Adrenal gland (tissue), 9 donors: ENCODE measurements at regions not wholly inside any gene's neighbourhood (a gene's known extent, or its start where the extent isn't known, plus 50 kb on each side); places are given as distances from the start of the nearest gene placed in this dataset.
"Not testable (repeated sequence)": the region's sequence is repeated elsewhere in the genome, so short reads cannot be mapped to it uniquely, and the experiment has no call there.

Experiments
- DNase-seq, 7 donors: peaks; one replicate each; pipeline ENCODE4 v3.0.0-alpha.2; 2019 to 2020
- H3K27ac ChIP-seq, 5 donors: fragments of 200-600 bp; sonication (generic) in 4 of 5; 1 replicate in 3 of 5; 2 replicates in 2 of 5; pipeline versions ENCODE4 v1.5.1 to v1.8.0; 2016 to 2020; ENCODE audit warnings: mild to moderate bottlenecking in 1 of 5
- H3K27me3 ChIP-seq: fragments of 200-600 bp; 2 replicates; pipeline ENCODE4 v1.8.0; 2021
- H3K36me3 ChIP-seq, 2 donors: fragments of 200-600 bp; replicated peaks in 1 of 2; 1 replicate in 1 of 2; 2 replicates in 1 of 2; pipeline versions ENCODE4 v1.5.1 to v1.8.0; 2018 to 2022
- H3K4me1 ChIP-seq, 2 donors: fragments of 200-600 bp; replicated peaks in 1 of 2; 1 replicate in 1 of 2; 2 replicates in 1 of 2; pipeline versions ENCODE4 v1.5.1 to v1.8.0; 2018 to 2021
- H3K4me3 ChIP-seq, 4 donors: fragments of 200-600 bp; sonication (generic) in 3 of 4; one replicate each; pipeline ENCODE4 v1.5.1; 2016 to 2018
- H3K9me3 ChIP-seq, 3 donors: fragments of 200-600 bp; sonication (generic) in 1 of 3; replicated peaks in 1 of 3; 1 replicate in 2 of 3; 2 replicates in 1 of 3; pipeline versions ENCODE4 v1.5.1 to v1.8.0; 2016 to 2021
- POLR2A ChIP-seq, 2 donors: fragments of 450-650 bp; IDR thresholded peaks; one replicate each; pipeline ENCODE4 v1.6.1; 2017; ENCODE audit warnings: antibody characterized with exemption in 2 of 2, mild to moderate bottlenecking in 2 of 2, moderate library complexity in 1 of 2
- WGBS, 4 donors: extraction: QIAGEN DNeasy Blood & Tissue Kit in 2 of 4; methylation state at CpG; one replicate each; pipeline versions ENCODE4 v1.1.5 to v1.1.7; 2013 to 2017; 5-methylcytosine and 5-hydroxymethylcytosine counted together
- intact Hi-C, 2 donors: fragments of 100-400 bp; cut with DNase I; formaldehyde crosslinking; loops; one replicate each; pipeline versions ENCODE4 v1.14.1 to v1.15.0; 2022 to 2023
- TF ChIP-seq, protein P1 (sequence below), 6 experiments: fragments of 450-650 bp in 4 of 6; fragments of 200-600 bp in 2 of 6; sonication (generic) in 1 of 6; IDR thresholded peaks; 1 replicate in 5 of 6; 2 replicates in 1 of 6; pipeline versions ENCODE4 v1.5.1 to v1.8.0; 2016 to 2021; ENCODE audit warnings: antibody characterized with exemption in 6 of 6, mild to moderate bottlenecking in 2 of 6, moderate library complexity in 1 of 6
- donor health status: healthy with polysubstance abuse.
- donor health status: Bipolar disorder and iron deficiency.
- donor health status: DM: yes; HTN: yes; CAD: no.
- donor health status: DM: no; HTN: no; CAD: no.
- donor health status: DM: no; HTN: no; CAD: no.

DNA sequence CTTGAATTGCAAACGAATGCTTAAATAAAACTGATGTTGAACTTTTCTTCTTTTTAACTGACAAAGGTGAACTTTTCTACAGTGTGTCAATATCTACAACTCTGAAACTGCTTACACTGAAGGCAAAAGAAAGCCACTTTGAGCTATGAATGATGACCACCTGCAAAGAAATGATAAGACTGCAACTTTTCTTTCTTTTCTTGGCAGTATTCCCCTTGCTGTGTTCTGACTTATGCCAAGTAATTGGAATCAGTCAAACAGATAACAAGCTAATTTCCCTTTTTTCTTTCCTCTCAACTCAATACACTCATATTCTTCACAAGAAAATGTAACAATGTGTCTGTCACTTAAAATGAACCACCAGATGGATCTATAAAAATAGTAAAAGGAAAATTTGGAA is 588.1 kb upstream of the BRINP3 start:
- TF ChIP-seq, protein P1, sequence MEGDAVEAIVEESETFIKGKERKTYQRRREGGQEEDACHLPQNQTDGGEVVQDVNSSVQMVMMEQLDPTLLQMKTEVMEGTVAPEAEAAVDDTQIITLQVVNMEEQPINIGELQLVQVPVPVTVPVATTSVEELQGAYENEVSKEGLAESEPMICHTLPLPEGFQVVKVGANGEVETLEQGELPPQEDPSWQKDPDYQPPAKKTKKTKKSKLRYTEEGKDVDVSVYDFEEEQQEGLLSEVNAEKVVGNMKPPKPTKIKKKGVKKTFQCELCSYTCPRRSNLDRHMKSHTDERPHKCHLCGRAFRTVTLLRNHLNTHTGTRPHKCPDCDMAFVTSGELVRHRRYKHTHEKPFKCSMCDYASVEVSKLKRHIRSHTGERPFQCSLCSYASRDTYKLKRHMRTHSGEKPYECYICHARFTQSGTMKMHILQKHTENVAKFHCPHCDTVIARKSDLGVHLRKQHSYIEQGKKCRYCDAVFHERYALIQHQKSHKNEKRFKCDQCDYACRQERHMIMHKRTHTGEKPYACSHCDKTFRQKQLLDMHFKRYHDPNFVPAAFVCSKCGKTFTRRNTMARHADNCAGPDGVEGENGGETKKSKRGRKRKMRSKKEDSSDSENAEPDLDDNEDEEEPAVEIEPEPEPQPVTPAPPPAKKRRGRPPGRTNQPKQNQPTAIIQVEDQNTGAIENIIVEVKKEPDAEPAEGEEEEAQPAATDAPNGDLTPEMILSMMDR (IDR thresholded peaks at IDR 0.05) = no peak
- TF ChIP-seq POLR2A (IDR thresholded peaks at IDR 0.05) = no peak
- Histone ChIP-seq H3K36me3 (no peaks in the 10 kb centered on the region), H3K27me3 (no peaks in the 10 kb centered on the region), H3K4me1 (no peaks in the 10 kb centered on the region), H3K4me3 (no peak overlapping the region), H3K9me3 (no peaks in the 10 kb centered on the region), H3K27ac (no peak overlapping the region)
- intact Hi-C loops = no loop called here
- WGBS, 4 donors = 27 to 58% (median 43%) methylated on average over 1 of the region's 1 CpG
- no peak for DNase-seq

DNA sequence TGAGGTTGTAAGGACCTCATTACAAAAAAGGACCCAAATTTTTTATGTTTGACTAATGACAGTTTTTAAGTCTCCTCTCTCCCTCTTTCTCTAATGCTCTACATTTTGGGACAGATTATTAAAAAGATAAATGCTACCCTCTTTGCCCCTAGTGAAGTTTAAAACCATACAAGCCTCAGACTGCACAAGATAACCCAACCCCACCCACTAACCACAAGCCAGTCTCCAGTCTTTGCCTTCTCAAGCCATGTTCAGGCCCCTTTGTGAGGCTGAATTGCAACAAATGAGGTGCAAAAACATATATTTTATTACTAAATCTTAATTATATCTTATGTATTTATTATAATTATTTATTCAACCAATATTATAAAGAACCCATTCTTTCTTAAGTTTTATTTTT is 597.2 kb upstream of the BRINP3 start:
- Histone ChIP-seq H3K9me3 (no peaks in the 10 kb centered on the region), H3K27me3 (no peaks in the 10 kb centered on the region), H3K4me3 (no peak overlapping the region), H3K27ac (no peak overlapping the region), H3K36me3 (no peaks in the 10 kb centered on the region), H3K4me1 (no peaks in the 10 kb centered on the region)
- intact Hi-C loops = no loop called here
- TF ChIP-seq, protein P1 (IDR thresholded peaks at IDR 0.05) = no peak
- no peak for TF ChIP-seq POLR2A (IDR thresholded peaks at IDR 0.05)
- no peak for DNase-seq

- H3K4me1 ChIP-seq, H3K27me3 ChIP-seq, H3K4me3 ChIP-seq, H3K36me3 ChIP-seq, H3K27ac ChIP-seq, H3K9me3 ChIP-seq, intact Hi-C loops, DNase-seq: not testable (repeated sequence)
- 80 to 92% (median 86%) methylated on average over 2 of the region's 2 CpGs for WGBS, 4 donors
Observed at GRCh38 chr1:191083090-191083489, 605.4 kb upstream of the BRINP3 start.

- H3K9me3 ChIP-seq = no peaks in the 10 kb centered on the region
- H3K27me3 ChIP-seq = no peaks in the 10 kb centered on the region
- no peak for TF ChIP-seq POLR2A (IDR thresholded peaks at IDR 0.05)
- TF ChIP-seq, protein P1 (IDR thresholded peaks at IDR 0.05) = no peak
- DNase-seq = no peak
- H3K4me1 ChIP-seq = no peaks in the 10 kb centered on the region
- intact Hi-C loops = no loop called here
- no peak overlapping the region for H3K27ac ChIP-seq
- no peaks in the 10 kb centered on the region for H3K36me3 ChIP-seq
- H3K4me3 ChIP-seq = no peak overlapping the region
Observed at GRCh38 chr1:191085121-191085520, 607.5 kb upstream of the BRINP3 start.

GRCh38 chr1:191086910-191087309 is 609.2 kb upstream of the BRINP3 start:
- TF ChIP-seq POLR2A (IDR thresholded peaks at IDR 0.05) = no peak
- Histone ChIP-seq H3K4me3 (no peak overlapping the region), H3K9me3 (no peaks in the 10 kb centered on the region), H3K27ac (no peak overlapping the region), H3K4me1 (no peaks in the 10 kb centered on the region), H3K27me3 (no peaks in the 10 kb centered on the region), H3K36me3 (no peaks in the 10 kb centered on the region)
- intact Hi-C loops = no loop called here
- WGBS, 4 donors = 60 to 75% (median 64%) methylated on average over 2 of the region's 2 CpGs
- no peak for DNase-seq
